ENCODE measurements at regions not wholly inside any gene's neighbourhood (a gene's known extent, or its start where the extent isn't known, plus 50 kb on each side); places are given as distances from the start of the nearest gene placed in this dataset.

GRCh38 chr1:213728593-213729536 lies 258.9 kb upstream of the PROX1 start:
- TF ChIP-seq, protein P1, sequence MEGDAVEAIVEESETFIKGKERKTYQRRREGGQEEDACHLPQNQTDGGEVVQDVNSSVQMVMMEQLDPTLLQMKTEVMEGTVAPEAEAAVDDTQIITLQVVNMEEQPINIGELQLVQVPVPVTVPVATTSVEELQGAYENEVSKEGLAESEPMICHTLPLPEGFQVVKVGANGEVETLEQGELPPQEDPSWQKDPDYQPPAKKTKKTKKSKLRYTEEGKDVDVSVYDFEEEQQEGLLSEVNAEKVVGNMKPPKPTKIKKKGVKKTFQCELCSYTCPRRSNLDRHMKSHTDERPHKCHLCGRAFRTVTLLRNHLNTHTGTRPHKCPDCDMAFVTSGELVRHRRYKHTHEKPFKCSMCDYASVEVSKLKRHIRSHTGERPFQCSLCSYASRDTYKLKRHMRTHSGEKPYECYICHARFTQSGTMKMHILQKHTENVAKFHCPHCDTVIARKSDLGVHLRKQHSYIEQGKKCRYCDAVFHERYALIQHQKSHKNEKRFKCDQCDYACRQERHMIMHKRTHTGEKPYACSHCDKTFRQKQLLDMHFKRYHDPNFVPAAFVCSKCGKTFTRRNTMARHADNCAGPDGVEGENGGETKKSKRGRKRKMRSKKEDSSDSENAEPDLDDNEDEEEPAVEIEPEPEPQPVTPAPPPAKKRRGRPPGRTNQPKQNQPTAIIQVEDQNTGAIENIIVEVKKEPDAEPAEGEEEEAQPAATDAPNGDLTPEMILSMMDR (IDR thresholded peaks at IDR 0.05; ENCODE audit: unreplicated experiment), result no peak

GRCh38 chr1:213733705-213734104 lies 254.1 kb upstream of the PROX1 start:
- H3K4me1 Mint-ChIP-seq (ENCODE audit: low read depth), result peaks cover 12% of the 10 kb centered on the region
- H3K9me3 Mint-ChIP-seq (ENCODE audit: low read depth), result peaks cover 19% of the 10 kb centered on the region

More at GRCh38 chr1:213728593-213729536, 258.9 kb upstream of the PROX1 start:
- H3K4me1 Mint-ChIP-seq (ENCODE audit: low read depth), result peaks cover 8% of the 10 kb centered on the region
- no peaks in the 10 kb centered on the region for H3K36me3 Mint-ChIP-seq (ENCODE audit: insufficient read depth)
- H3K27me3 Mint-ChIP-seq, result peaks cover 2% of the 10 kb centered on the region
- H3K27ac Mint-ChIP-seq, result no peak overlapping the region
- no peak overlapping the region for H3K4me3 Mint-ChIP-seq (ENCODE audit: low read depth)
- H3K9me3 Mint-ChIP-seq (ENCODE audit: low read depth), result peaks cover 19% of the 10 kb centered on the region
- no peak for DNase-seq (ENCODE audit: low spot score, unreplicated experiment)

DNA sequence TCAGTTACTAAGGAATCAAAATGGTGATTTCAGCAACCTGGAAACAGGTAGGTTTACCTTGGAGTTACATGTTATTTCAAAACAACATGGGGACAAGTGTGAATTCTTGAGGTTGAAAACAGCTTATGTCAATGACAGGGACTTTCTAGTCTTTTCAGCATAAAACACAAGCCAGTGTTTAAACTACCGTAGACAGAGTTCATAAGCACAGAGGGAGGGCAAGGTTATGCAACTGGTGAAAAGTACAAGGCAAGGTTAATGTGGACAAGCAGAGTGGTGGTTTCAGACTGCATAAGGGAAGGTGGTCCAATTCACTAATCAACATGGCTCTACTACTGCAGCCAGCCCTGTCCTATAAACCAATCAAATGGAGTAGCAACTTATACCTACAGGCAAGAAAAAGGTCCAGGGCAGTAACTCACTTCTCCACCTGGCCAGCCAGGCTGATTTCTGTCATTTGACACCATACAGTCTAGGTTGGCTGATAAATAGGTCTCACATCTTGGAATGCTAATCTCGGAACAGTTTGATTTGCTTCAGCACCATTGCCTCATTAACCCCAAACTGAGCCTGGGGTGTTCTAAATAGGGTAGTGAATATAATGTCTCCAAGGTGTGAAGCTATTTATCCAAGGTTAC lies 250.3 kb upstream of the PROX1 start:
- Mint-ChIP-seq H3K27ac (no peak overlapping the region), H3K9me3 (ENCODE audit: low read depth) (peaks cover 4% of the 10 kb centered on the region), H3K4me1 (ENCODE audit: low read depth) (peaks cover 10% of the 10 kb centered on the region), H3K36me3 (ENCODE audit: insufficient read depth) (no peaks in the 10 kb centered on the region), H3K4me3 (ENCODE audit: low read depth) (no peak overlapping the region), H3K27me3 (no peaks in the 10 kb centered on the region)
- DNase-seq (ENCODE audit: low spot score, unreplicated experiment), result no peak
- TF ChIP-seq, protein P1 (IDR thresholded peaks at IDR 0.05; ENCODE audit: unreplicated experiment), result no peak

More at GRCh38 chr1:213733705-213734104, 254.1 kb upstream of the PROX1 start:
- no peaks in the 10 kb centered on the region for H3K36me3 Mint-ChIP-seq (ENCODE audit: insufficient read depth)
- TF ChIP-seq, protein P1 (IDR thresholded peaks at IDR 0.05; ENCODE audit: unreplicated experiment), result no peak
- no peak overlapping the region for H3K4me3 Mint-ChIP-seq (ENCODE audit: low read depth)
- DNase-seq (ENCODE audit: low spot score, unreplicated experiment), result no peak
- no peak overlapping the region for H3K27ac Mint-ChIP-seq
- no peaks in the 10 kb centered on the region for H3K27me3 Mint-ChIP-seq

DNA sequence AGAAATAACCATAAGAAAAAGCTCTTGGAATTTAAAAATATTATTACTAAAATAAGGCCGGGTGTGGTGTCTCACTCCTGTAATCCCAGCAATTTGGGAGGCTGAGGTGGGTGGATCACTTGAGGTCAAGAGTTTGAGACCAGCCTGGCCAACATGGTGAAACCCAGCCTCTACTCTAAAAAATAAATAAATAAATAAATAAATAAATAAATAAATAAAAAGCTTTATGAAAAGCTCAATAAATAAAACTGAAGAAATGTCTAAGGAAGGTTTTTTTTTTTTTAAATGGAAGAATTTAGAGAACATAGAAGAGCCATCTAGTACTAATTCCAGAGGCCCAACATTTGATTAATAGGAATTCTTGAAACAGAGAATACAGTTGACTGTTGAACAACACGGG lies 249.1 kb upstream of the PROX1 start:
- Mint-ChIP-seq H3K27ac (no peak overlapping the region), H3K27me3 (no peaks in the 10 kb centered on the region), H3K9me3 (ENCODE audit: low read depth) (peaks cover 3% of the 10 kb centered on the region), H3K36me3 (ENCODE audit: insufficient read depth) (no peaks in the 10 kb centered on the region), H3K4me1 (ENCODE audit: low read depth) (peaks cover 9% of the 10 kb centered on the region), H3K4me3 (ENCODE audit: low read depth) (no peak overlapping the region)
- TF ChIP-seq, protein P1 (IDR thresholded peaks at IDR 0.05; ENCODE audit: unreplicated experiment), result no peak
- DNase-seq (ENCODE audit: low spot score, unreplicated experiment), result no peak

DNA sequence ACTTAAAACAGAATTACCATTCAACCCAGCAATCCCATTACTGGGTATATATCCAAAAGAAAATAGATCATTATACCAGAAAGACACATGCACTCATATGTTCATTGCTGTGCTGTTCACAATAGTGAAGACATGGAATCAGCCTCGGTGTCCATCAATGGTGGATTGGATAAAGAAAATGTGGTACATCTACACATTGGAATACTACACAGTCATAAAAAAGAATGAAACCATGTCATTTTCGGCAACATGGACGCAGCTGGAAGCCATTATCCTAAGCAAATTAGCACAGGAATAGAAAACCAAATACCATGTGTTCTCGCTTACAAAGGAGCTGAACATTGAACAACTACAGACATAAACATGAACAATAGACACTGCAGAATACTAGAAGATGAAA lies 244.8 kb upstream of the PROX1 start:
- Mint-ChIP-seq H3K4me3 (ENCODE audit: low read depth) (no peak overlapping the region), H3K9me3 (ENCODE audit: low read depth) (peaks cover 3% of the 10 kb centered on the region), H3K36me3 (ENCODE audit: insufficient read depth) (no peaks in the 10 kb centered on the region), H3K4me1 (ENCODE audit: low read depth) (no peaks in the 10 kb centered on the region), H3K27me3 (no peaks in the 10 kb centered on the region), H3K27ac (no peak overlapping the region)
- TF ChIP-seq, protein P1 (IDR thresholded peaks at IDR 0.05; ENCODE audit: unreplicated experiment), result no peak
- DNase-seq (ENCODE audit: low spot score, unreplicated experiment), result no peak

All from progenitor cell of endocrine pancreas (in vitro differentiated cells).